PFSK-1 (cell line): ENCODE measurements at regions not wholly inside any gene's neighbourhood (a gene's known extent, or its start where the extent isn't known, plus 50 kb on each side); places are given as distances from the start of the nearest gene placed in this dataset.

Experiments
- FOXP2 ChIP-seq: optimal IDR thresholded peaks from 2 replicates; pipeline ENCODE3; 2011; ENCODE audit warnings: borderline replicate concordance, control low read depth, inconsistent platforms; ENCODE audit not compliant: insufficient read depth; ENCODE audit errors: extremely low read length, extremely low read depth
- POLR2AphosphoS5 ChIP-seq: IDR thresholded peaks from 2 replicates; pipeline ENCODE4 v1.6.1; 2012; ENCODE audit warnings: low read depth, mild to moderate bottlenecking, control low read depth, low read length, moderate library complexity
- SIN3A ChIP-seq: IDR thresholded peaks from 2 replicates; pipeline ENCODE4 v1.6.1; 2012; ENCODE audit warnings: mild to moderate bottlenecking, low read length, moderate library complexity, borderline replicate concordance; ENCODE audit not compliant: insufficient read depth
- TAF1 ChIP-seq: IDR thresholded peaks from 2 replicates; pipeline ENCODE4 v1.6.1; 2012; ENCODE audit warnings: low read length, control low read depth, borderline replicate concordance; ENCODE audit not compliant: insufficient read depth
- TF ChIP-seq, protein P1 (sequence below), 2 experiments: IDR thresholded peaks; 2 replicates each; pipeline versions ENCODE4 v1.6.1 to v1.8.0; 2011 to 2012; ENCODE audit warnings: low read depth in 2 of 2, low read length in 2 of 2, control low read depth in 1 of 2, inconsistent platforms in 1 of 2, mild to moderate bottlenecking in 1 of 2, moderate library complexity in 1 of 2; ENCODE audit not compliant: insufficient read depth in 1 of 2

DNA sequence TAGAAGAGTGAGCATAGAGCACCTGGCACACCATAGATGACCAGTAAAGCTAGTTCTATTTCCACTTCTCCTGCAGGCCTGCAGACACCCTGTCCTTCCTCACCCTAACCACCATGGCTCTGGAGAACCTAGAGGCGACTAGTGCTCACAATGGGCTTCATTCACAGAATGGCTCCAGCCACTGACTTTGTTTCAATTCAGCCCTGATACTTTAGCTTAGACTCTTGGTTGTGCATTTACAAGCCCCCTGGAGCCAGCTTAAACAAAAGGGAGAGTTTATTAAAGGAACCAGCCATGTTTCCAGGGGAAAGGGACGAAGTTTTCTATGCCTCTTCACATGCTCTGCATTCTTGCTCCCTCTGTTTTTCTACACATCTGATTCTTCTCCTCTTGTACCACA is 123.7 kb downstream of the NAV1 start:
- TF ChIP-seq FOXP2 (no peak), SIN3A (no peak), POLR2AphosphoS5 (no peak), TAF1 (no peak)
- TF ChIP-seq, protein P1, sequence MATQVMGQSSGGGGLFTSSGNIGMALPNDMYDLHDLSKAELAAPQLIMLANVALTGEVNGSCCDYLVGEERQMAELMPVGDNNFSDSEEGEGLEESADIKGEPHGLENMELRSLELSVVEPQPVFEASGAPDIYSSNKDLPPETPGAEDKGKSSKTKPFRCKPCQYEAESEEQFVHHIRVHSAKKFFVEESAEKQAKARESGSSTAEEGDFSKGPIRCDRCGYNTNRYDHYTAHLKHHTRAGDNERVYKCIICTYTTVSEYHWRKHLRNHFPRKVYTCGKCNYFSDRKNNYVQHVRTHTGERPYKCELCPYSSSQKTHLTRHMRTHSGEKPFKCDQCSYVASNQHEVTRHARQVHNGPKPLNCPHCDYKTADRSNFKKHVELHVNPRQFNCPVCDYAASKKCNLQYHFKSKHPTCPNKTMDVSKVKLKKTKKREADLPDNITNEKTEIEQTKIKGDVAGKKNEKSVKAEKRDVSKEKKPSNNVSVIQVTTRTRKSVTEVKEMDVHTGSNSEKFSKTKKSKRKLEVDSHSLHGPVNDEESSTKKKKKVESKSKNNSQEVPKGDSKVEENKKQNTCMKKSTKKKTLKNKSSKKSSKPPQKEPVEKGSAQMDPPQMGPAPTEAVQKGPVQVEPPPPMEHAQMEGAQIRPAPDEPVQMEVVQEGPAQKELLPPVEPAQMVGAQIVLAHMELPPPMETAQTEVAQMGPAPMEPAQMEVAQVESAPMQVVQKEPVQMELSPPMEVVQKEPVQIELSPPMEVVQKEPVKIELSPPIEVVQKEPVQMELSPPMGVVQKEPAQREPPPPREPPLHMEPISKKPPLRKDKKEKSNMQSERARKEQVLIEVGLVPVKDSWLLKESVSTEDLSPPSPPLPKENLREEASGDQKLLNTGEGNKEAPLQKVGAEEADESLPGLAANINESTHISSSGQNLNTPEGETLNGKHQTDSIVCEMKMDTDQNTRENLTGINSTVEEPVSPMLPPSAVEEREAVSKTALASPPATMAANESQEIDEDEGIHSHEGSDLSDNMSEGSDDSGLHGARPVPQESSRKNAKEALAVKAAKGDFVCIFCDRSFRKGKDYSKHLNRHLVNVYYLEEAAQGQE (IDR thresholded peaks at IDR 0.05; ENCODE audit: insufficient read depth in 1 of 2, low read depth in 2 of 2, low read length in 2 of 2), result no peak

DNA sequence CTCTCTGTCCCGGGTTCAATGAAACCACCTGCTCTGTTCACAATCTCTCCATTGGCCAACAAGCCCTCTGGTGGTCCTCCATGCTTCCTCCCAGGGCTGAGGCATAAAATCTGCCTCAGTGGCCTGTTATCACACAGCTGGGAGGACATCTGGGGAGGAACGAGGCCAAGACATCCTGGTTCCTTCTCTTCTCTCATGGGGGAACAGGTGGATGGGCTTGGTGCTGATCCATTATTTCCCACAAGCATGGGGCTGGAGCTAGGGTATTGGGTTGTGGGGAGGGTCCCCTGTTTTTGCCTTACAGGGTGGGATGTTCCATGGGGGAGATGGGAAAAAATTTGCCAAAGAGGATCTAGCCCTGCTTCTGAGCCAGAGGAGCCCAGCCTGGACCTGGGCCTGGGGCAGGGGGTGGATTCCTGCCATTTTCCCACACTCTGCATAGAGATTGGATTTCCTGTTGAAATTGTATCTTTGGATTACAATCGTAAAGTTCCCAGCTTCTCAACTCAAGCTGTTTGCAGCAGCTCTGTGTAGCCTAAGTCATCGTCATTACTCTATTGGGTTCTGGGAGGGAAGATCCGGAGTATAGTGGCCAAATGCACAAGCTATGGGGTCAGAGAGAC is 124.7 kb downstream of the NAV1 start:
- TF ChIP-seq FOXP2 (no peak), POLR2AphosphoS5 (no peak), TAF1 (no peak), SIN3A (no peak)

DNA sequence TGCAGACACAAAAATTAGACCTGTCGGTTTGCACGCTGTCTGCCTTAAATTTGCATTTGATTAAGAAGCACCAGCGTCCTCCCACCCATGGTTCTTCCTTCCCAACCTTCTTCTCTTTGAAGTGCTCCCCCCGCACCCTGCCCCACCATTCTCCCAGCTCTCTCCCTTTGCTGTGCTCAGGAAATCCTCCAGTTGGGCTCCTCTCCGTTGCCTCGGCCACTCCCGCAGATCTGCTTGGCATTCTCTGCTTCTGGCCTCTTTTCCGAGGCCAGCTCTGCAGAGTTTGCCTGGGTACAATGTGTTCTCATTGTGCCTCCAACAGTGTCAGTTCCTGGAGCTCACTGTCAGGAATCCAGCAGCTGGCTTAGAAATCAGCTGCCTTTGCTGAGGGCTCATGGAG is 126.1 kb downstream of the NAV1 start:
- TF ChIP-seq SIN3A, result no peak
- TF ChIP-seq FOXP2, result no peak
- TF ChIP-seq POLR2AphosphoS5, result no peak
- no peak for TF ChIP-seq TAF1
- TF ChIP-seq, protein P1 (IDR thresholded peaks at IDR 0.05; ENCODE audit: insufficient read depth in 1 of 2, low read depth in 2 of 2, low read length in 2 of 2), result no peak

DNA sequence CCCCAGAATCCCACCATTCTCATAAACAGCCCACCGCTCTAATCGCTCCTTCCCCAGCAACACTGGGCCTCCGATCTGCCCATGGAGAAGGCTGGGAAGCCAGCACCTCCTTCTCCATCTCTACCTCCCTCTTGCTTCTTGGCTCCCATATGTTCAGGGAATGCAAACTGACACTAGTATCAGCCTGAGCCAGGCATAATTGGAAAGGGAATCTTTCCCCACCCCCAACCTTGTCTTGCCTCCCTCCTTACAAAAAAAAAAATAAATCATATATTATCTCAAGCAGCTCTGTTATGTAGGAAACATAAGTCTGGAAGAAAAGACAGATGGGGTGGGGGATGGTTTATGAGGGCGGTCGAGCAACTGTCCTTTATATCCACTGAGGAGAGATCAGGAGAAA is 127.2 kb downstream of the NAV1 start:
- TF ChIP-seq FOXP2 (no peak), SIN3A (no peak), POLR2AphosphoS5 (no peak), TAF1 (no peak)
- TF ChIP-seq, protein P1 (IDR thresholded peaks at IDR 0.05; ENCODE audit: insufficient read depth in 1 of 2, low read depth in 2 of 2, low read length in 2 of 2), result no peak

DNA sequence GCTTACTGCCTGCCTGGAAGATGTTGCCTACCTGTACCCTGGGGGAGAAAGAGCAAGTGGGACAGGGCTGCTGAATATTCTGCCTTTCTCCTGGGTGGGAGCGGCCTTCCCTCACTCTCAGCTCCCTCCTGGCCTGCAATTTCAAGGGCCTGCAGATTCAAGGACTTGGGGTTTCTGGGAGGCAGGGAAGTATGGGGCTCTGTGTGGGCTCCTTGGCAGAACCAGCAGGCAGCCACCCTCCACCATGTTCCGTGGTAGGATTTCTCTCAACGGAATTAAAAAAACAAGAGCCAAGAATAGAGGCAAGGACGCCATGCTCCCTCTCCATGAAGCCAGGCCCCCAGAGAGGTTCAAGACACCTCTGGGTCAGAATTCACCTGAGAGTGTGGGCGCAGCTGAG is 127.7 kb downstream of the NAV1 start:
- TF ChIP-seq TAF1 (no peak), SIN3A (no peak), POLR2AphosphoS5 (no peak), FOXP2 (no peak)
- TF ChIP-seq, protein P1 (IDR thresholded peaks at IDR 0.05; ENCODE audit: insufficient read depth in 1 of 2, low read depth in 2 of 2, low read length in 2 of 2), result no peak
